ENCODE measurements at regions not wholly inside any gene's neighbourhood (a gene's known extent, or its start where the extent isn't known, plus 50 kb on each side); places are given as distances from the start of the nearest gene placed in this dataset.

GRCh38 chr19:31560086-31561060 is 211.1 kb upstream of the TSHZ3 start:
- DNase-seq (ENCODE audit: low spot score), result no peak

- no peak for DNase-seq (ENCODE audit: low spot score)
Observed at GRCh38 chr19:31562966-31563612, 213.9 kb upstream of the TSHZ3 start.

- DNase-seq (ENCODE audit: low spot score), result no peak
Observed at GRCh38 chr19:31567776-31568175, 218.5 kb upstream of the TSHZ3 start.

- DNase-seq (ENCODE audit: low spot score), result no peak
Observed at GRCh38 chr19:31568724-31569123, 219.5 kb upstream of the TSHZ3 start.

DNA sequence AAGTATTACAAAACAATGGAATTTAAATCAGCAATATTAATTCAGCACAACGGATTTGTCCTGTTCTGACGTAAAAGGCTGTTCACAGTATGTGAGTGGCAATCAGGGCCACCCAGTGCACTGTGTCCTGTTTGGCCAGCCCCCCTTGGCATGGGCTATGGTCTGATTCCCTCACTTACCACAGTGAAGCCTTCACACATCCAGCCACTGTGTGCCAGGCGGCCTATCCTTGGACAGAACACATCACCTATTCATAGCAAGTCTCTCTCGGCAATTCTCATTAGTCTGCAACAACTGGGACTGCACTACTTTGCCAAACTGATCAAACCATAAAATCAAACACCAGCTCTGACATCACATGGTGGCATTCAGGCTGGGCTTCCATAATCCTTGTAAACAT is 221.5 kb upstream of the TSHZ3 start:
- DNase-seq (ENCODE audit: low spot score), result no peak

GRCh38 chr19:31572102-31572975 is 223.1 kb upstream of the TSHZ3 start:
- DNase-seq (ENCODE audit: low spot score), result no peak

GRCh38 chr19:31572976-31573298 is 223.7 kb upstream of the TSHZ3 start:
- DNase-seq (ENCODE audit: low spot score), result no peak

DNA sequence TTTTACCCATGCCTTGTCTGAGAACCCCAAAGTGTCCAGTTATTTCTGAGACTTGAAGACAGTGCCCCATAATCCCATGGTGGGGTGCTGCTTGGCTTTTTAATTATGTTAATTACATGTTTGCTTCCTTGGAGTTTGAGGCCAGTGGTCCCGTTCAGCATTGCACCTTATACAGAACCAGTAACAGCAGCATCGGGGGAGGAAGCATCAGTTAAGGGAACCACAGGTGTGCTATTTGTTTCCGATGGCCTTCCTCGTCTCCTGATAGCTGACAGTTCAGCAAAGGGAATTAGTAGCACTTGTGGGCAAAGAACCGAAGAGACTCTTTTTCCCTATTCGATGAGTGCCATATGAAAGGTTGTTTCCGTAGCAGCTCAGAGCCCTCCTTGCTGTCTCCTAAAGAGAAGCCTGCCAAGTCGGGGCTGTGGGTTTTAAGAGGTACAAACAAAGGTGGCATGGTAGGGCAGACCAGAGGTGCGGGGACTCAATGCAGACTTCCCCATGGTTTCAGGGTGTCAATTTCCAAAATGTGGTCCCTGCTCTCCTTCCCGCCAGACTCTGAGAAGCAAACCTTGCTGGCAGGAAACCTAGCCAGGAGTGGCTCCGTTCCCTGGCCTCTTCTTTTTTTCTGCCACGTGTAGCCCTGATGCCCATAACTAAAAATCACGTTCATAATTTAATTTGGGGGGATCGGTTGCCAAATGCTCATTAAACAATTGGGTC is 225.2 kb upstream of the TSHZ3 start:
- no peak for DNase-seq (ENCODE audit: low spot score)

GRCh38 chr19:31575846-31576335 is 226.7 kb upstream of the TSHZ3 start:
- DNase-seq (ENCODE audit: low spot score), result no peak

GRCh38 chr19:31578326-31578725 is 229.1 kb upstream of the TSHZ3 start:
- DNase-seq (ENCODE audit: low spot score), result no peak

DNA sequence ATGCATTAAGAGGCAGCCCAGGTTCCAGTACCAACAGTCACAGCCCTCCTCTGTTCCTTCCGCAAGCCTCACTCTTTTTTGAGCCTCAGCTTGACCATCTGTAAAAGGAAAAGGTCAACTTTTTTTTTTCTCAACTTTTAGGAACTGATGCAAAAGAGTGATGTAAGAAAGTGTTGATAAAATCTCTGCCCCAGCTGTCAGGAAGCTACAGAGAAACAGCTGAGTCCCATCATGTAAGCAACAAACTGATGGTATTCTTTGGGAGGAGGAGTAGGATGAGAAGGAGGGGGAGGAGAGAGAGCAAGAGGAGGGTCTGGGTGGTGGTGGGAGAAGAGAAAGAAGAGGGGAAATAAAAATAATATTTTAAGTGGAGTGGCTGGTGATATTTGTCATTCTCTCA is 233.9 kb upstream of the TSHZ3 start:
- DNase-seq (ENCODE audit: low spot score), result no peak

GRCh38 chr19:31586282-31586681 is 237.0 kb upstream of the TSHZ3 start:
- no peak for DNase-seq (ENCODE audit: low spot score)

DNA sequence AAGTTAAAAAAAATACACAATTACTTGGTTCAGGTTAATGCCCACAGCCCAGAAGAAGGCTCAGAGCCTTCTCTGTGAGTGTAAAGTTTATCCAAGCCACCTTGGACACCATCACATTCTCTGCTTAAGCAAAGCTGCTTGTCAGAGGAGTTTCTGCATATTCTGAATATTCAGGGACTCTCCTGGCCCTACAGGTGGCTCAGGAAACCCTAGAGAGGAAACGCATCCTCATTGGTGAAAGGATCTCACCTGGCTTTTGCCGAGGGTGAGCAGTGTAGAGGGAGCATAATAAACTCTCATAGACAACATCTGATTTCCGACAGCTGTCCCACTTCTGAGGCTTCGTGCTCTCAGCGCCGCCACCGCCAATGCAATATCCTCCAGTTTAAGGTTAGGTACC is 239.9 kb upstream of the TSHZ3 start:
- no peak for DNase-seq (ENCODE audit: low spot score)

DNA sequence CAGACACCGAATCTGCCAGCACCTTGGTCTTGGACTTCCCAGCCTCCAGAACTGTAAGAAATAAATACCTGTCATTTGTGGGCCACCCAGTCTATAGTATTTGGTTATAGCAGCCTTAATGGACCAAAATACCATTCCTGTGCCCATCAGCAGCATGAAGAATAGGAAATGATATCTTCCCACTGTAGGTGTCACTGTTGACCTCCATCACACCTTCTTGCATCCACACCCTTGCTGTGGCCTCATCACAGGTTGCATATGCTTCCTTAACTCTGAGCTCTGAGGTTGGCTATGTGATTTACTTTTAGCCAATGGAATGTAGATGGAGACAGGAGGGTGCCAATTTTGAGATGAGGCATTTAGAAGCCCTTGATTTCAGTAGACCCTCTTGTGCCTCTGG is 242.0 kb upstream of the TSHZ3 start:
- DNase-seq (ENCODE audit: low spot score), result no peak

- no peak for DNase-seq (ENCODE audit: low spot score)
Observed at GRCh38 chr19:31592456-31592855, 243.2 kb upstream of the TSHZ3 start.

- DNase-seq (ENCODE audit: low spot score), result no peak
Observed at GRCh38 chr19:31594701-31595100, 245.5 kb upstream of the TSHZ3 start.

DNA sequence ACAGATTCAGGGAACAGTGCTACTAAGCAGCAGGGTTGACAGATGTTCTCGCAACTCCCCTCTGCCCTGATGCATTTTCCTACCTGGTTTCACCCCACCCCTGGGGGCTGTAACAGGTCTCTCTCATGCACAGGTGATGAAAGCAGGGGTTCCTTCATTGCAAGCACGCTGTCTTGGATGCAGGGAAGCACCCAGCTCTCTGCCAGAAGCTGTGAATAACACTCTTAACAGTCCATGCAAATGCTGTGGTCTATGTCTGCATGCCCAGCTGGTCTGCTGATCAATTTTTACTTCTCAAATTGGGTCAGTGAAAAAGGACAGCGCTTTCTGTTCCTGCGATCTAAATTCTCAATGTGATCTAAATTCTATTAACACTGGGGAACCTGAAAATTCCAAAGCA is 246.3 kb upstream of the TSHZ3 start:
- no peak for DNase-seq (ENCODE audit: low spot score)

DNA sequence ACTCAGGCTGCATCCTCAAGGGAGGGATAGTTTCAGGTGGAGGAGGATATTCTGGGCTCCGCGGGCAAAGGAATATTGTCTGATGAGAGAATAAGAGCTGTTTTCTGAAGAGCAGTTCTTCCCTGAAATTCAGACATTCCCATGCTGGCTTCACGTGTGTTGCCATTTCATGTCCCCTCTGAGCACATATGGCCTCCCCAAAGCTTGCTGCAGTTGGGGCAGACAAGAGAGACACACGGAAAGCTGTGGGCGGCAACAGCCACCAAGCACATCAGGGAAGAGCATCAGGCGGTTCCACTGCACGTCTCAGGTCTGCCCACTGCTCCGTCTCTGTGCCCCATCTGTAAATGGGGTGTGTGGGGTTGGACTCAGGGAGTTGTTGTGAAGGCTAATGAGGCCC is 247.5 kb upstream of the TSHZ3 start:
- DNase-seq (ENCODE audit: low spot score), result no peak

DNA sequence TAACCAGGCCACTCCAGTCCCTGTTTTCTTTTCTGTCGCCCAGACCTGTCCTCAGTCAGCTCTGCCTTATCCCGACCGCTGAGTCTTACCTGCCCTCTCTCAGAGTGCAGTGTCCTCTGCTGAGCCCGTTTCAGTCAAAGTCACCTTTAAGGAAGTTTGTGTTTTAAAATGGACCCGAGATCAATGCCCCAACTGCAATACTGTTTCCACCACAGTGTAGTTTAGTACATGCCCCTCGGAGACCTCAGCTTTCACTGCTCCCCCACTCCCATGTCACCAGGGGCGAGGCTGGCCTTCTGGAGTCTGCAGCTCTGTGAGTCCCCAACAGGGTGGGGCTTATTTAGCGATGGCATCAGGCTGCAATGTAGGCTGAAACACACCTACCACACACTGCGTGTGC is 248.4 kb upstream of the TSHZ3 start:
- DNase-seq (ENCODE audit: low spot score), result no peak

- DNase-seq (ENCODE audit: low spot score), result no peak
Observed at GRCh38 chr19:31598730-31599238, 249.5 kb upstream of the TSHZ3 start.

- no peak for DNase-seq (ENCODE audit: low spot score)
Observed at GRCh38 chr19:31600731-31601295, 251.6 kb upstream of the TSHZ3 start.
